ENCODE measurements at regions not wholly inside any gene's neighbourhood (a gene's known extent, or its start where the extent isn't known, plus 50 kb on each side); places are given as distances from the start of the nearest gene placed in this dataset.
A peak's percentile ranks its signal among the peaks of the same experiment; 100 is the strongest.

DNA sequence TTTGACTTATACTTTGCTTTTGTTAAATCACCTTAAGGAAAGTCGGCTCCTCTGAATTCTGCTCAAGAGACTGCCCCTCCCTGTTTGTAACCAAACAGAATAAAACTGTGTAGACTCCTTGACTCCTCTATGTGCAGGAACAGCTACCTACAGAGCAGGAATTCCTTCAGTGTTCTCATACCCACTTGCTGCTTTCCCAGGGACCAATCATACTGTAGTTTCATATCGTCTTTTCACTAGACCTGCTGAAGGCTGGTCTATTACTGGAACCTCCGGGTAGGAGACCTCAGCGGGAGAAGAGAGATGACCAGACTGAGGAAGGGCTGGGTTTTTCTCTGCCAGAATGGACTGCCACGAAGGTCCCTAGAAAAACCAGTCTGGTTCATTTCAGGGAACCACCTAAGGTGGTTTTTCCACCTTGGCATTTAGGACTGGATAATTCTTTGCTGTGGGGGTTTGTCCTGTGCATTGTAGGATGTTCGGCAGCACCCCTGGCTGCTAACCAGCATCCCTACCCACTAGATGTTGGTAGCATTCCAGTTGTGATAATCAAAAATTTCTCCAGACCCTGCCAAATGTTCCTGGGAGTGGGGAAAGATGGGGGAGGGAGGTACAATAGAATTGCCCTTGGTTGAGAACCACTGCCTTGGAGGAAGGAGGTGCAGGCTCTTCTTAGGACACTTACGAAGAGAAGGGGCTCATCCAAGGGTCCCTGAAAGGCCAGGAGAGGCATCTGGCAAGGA lies 80.5 kb downstream of the DNAAF9 start:
- ATAC-seq (peak in 6 of 8 donors; percentile 29 to 83 (median 72)), DNase-seq (no peak)
- Histone ChIP-seq H3K27me3 (no peaks in the 10 kb centered on the region), H3K36me3 (peaks cover 0 to 99% (median 54%) of the 10 kb centered on the region in 9 donors), H3K4me1 (peaks cover 0 to 23% (median 5%) of the 10 kb centered on the region in 9 donors), H3K4me3 (no peak overlapping the region), H3K27ac (peak overlapping the region in 5 of 10 donors; percentile 47 to 64 (median 62)), H3K9me3 (no peaks in the 10 kb centered on the region)
- intact Hi-C loops (cut with DNase I), result no loop called here
- TF ChIP-seq, protein P1, sequence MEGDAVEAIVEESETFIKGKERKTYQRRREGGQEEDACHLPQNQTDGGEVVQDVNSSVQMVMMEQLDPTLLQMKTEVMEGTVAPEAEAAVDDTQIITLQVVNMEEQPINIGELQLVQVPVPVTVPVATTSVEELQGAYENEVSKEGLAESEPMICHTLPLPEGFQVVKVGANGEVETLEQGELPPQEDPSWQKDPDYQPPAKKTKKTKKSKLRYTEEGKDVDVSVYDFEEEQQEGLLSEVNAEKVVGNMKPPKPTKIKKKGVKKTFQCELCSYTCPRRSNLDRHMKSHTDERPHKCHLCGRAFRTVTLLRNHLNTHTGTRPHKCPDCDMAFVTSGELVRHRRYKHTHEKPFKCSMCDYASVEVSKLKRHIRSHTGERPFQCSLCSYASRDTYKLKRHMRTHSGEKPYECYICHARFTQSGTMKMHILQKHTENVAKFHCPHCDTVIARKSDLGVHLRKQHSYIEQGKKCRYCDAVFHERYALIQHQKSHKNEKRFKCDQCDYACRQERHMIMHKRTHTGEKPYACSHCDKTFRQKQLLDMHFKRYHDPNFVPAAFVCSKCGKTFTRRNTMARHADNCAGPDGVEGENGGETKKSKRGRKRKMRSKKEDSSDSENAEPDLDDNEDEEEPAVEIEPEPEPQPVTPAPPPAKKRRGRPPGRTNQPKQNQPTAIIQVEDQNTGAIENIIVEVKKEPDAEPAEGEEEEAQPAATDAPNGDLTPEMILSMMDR (IDR thresholded peaks at IDR 0.05), result no peak
- 46 to 67% methylated on average over 7 of the region's 7 CpGs for WGBS, 2 donors

DNA sequence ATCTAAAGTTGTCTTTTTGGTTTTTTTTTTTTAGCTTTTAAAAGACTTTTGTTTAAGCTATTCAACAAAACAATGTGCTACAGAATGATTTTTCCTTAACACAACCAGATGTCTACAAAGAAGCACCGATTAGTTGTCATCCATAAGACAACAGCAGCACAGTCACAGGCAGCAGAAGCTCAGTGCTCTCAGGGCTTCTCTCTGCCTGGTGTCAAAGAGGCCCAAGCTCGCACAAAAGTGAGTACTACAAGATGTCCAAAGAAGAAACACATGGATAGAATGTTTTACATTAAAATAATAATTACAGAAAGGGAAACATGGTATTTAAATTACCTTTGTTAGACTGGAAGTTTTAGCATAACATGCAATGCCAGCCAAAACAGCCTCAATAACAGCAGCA lies 81.6 kb downstream of the DNAAF9 start:
- DNase-seq, result no peak
- TF ChIP-seq, protein P1 (IDR thresholded peaks at IDR 0.05), result no peak
- H3K4me3 ChIP-seq, result no peak overlapping the region
- no peaks in the 10 kb centered on the region for H3K9me3 ChIP-seq
- no peaks in the 10 kb centered on the region for H3K27me3 ChIP-seq
- intact Hi-C loops (cut with DNase I), result no loop called here
- ATAC-seq, result no peak
- peak overlapping the region in 2 of 10 donors; percentile 62 to 64 for H3K27ac ChIP-seq
- 76 to 88% methylated on average over 2 of the region's 2 CpGs for WGBS, 2 donors
- peaks cover 0 to 99% (median 44%) of the 10 kb centered on the region in 9 donors for H3K36me3 ChIP-seq
- H3K4me1 ChIP-seq, result peaks cover 0 to 23% (median 5%) of the 10 kb centered on the region in 9 donors

DNA sequence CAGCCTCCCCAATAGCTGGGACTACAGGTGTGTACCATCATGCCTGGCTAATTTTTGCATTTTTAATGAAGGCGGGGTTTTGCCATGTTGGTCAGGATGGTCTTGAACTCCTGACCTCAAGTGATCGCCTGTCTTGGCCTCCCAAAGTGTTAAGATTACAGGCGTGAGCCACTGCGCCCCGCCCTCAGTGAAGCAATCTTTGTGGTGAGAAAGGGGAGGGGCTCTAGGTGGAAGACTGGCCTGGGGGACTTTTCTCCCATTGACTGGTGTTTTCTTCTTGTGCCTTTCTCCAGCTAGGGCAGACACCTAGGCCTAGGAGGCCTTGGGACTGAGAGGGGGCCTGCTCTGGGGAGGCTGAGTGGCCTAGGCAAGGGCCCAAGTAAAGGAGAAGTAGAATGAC lies 84.1 kb downstream of the DNAAF9 start:
- TF ChIP-seq, protein P1 (IDR thresholded peaks at IDR 0.05), result no peak
- ATAC-seq (peak in 1 of 8 donors; percentile 26), DNase-seq (no peak)
- Histone ChIP-seq H3K9me3 (no peaks in the 10 kb centered on the region), H3K36me3 (peaks cover 0 to 99% (median 42%) of the 10 kb centered on the region in 9 donors), H3K27ac (no peak overlapping the region), H3K4me3 (no peak overlapping the region), H3K4me1 (peaks cover 0 to 23% (median 5%) of the 10 kb centered on the region in 9 donors), H3K27me3 (no peaks in the 10 kb centered on the region)
- intact Hi-C loops (cut with DNase I), result no loop called here
- WGBS, 2 donors, result 86 to 94% methylated on average over 5 of the region's 5 CpGs

DNA sequence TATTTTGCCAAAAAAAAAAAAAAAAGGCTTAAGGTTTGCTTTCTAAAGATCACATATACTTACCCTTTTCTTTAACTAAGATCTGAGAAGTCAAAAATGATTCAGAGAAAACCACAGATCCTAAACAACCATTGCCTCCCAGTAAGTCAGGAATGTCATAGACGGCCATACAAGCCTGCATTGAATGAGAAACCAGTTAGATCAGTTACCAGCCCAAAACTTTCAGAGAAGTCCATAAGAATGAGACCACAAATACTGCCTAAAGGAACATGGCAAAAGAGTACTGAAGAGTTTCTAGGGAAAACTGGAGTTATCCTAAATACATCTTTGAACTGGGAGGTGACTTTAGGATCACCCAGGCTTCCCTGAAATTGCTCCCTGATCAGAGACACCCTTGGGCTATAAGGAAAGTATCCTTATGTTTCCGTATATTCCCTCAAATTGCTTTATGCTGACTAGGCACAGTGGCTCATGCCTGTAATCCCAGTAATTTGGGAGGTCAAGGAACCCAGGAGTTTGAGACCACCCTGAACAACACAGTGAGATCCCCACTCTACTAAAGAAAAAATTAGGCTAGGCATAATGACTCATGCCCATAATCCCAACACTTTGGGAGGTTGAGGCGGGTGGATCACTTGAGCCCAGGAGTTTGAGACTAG lies 79.4 kb upstream of the SLC4A11 start:
- intact Hi-C loops (cut with DNase I), result loop anchor here in 7 of 10 donors (5.0 to 10.0 kb wide), 7 partner anchors 94 to 264 kb away; no protein-coding TSS in a partner anchor
- 79 to 96% methylated on average over 3 of the region's 3 CpGs for WGBS, 2 donors
- Histone ChIP-seq H3K36me3 (peaks cover 0 to 100% (median 42%) of the 10 kb centered on the region in 9 donors), H3K9me3 (no peaks in the 10 kb centered on the region), H3K27ac (no peak overlapping the region), H3K4me1 (peaks cover 5 to 32% (median 28%) of the 10 kb centered on the region in 9 donors), H3K27me3 (no peaks in the 10 kb centered on the region), H3K4me3 (no peak overlapping the region)
- ATAC-seq, result no peak
- TF ChIP-seq, protein P1 (IDR thresholded peaks at IDR 0.05), result no peak
- DNase-seq, result no peak

Data from heart right ventricle (tissue), 16 donors.